ENCODE measurements at regions not wholly inside any gene's neighbourhood (a gene's known extent, or its start where the extent isn't known, plus 50 kb on each side); places are given as distances from the start of the nearest gene placed in this dataset.

- TF ChIP-seq PHF8 (CRISPR knock-in tag; IDR thresholded peaks at IDR 0.05): no peak
- TF ChIP-seq ARID2 (CRISPR knock-in tag; IDR thresholded peaks at IDR 0.05; ENCODE audit: borderline replicate concordance): no peak
- TF ChIP-seq ASH2L (IDR thresholded peaks at IDR 0.05; ENCODE audit: insufficient read length, low read depth, low read length): no peak
- no peak for TF ChIP-seq ZNF766 (CRISPR knock-in tag; IDR thresholded peaks at IDR 0.05; ENCODE audit: borderline replicate concordance)
- TF ChIP-seq PAXIP1 (CRISPR knock-in tag; conservative IDR thresholded peaks at IDR 0.05): no peak
- no peak for TF ChIP-seq ZNF619 (CRISPR knock-in tag; IDR thresholded peaks at IDR 0.05)
- no peak for TF ChIP-seq ZNF383 (CRISPR knock-in tag; IDR thresholded peaks at IDR 0.05; ENCODE audit: borderline replicate concordance)
- no peak for TF ChIP-seq KMT2B (CRISPR knock-in tag; IDR thresholded peaks at IDR 0.05)
- no peak for TF ChIP-seq HNRNPK (IDR thresholded peaks at IDR 0.05; ENCODE audit: low read depth, low read length, poor library complexity, severe bottlenecking)
- TF ChIP-seq SAFB2 (CRISPR knock-in tag; IDR thresholded peaks at IDR 0.05; ENCODE audit: borderline replicate concordance, low read depth): no peak
- no peak for TF ChIP-seq ZHX1 (CRISPR knock-in tag; IDR thresholded peaks at IDR 0.05; ENCODE audit: low read depth)
- TF ChIP-seq ZNF776 (CRISPR knock-in tag; IDR thresholded peaks at IDR 0.05): no peak
These were observed 185.6 kb upstream of the COL3A1 start (continued) for GRCh38 chr2:188788621-188789020.
